ENCODE measurements at regions not wholly inside any gene's neighbourhood (a gene's known extent, or its start where the extent isn't known, plus 50 kb on each side); places are given as distances from the start of the nearest gene placed in this dataset.

DNA sequence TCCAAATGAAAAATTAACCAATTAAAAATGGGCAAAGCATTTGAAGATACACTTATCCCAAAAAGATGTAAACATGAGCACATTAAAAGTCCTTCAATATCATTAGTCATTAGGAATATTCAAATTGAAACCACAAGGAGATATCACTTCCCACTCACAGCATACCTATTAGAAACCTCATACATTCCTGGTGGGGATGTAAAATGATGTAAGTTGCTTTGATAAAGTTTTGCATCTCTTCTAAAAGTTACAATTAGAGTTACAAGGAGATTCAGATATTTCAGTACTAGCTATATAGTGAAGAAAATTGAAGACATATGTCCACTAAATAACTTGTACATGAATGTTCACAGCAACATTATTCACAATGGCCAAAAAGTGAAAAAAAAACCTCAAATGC lies 1109.3 kb upstream of the LCORL start:
- CTCF ChIA-PET = no interaction called here
- TF ChIP-seq, protein P1, sequence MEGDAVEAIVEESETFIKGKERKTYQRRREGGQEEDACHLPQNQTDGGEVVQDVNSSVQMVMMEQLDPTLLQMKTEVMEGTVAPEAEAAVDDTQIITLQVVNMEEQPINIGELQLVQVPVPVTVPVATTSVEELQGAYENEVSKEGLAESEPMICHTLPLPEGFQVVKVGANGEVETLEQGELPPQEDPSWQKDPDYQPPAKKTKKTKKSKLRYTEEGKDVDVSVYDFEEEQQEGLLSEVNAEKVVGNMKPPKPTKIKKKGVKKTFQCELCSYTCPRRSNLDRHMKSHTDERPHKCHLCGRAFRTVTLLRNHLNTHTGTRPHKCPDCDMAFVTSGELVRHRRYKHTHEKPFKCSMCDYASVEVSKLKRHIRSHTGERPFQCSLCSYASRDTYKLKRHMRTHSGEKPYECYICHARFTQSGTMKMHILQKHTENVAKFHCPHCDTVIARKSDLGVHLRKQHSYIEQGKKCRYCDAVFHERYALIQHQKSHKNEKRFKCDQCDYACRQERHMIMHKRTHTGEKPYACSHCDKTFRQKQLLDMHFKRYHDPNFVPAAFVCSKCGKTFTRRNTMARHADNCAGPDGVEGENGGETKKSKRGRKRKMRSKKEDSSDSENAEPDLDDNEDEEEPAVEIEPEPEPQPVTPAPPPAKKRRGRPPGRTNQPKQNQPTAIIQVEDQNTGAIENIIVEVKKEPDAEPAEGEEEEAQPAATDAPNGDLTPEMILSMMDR (conservative IDR thresholded peaks at IDR 0.05; ENCODE audit: low read depth) = no peak
- no peak overlapping the region for H3K27ac ChIP-seq
- POLR2A ChIA-PET (ENCODE audit: low non-redundant PET) = no interaction called here
- no peak for DNase-seq (ENCODE audit: low spot score)

DNA sequence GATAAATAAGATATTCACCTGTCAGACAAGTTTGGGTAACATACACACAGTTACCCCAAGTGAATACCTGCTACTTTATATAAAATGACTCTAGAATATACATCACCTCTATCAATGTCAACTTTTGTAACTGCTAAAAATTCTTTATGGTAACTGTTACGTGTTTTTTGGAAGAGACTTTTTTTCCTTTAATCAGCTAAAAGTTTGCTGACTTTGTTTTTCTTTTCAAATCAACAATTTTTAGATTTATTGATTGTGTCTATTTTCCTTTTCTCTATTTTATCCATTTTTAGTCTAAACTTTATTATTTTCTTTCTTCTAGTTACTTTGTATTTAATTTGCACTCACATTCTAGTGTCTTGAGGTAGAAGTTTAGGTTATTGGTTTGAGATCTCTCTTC lies 1106.6 kb upstream of the LCORL start:
- DNase-seq (ENCODE audit: low spot score) = no peak
- TF ChIP-seq, protein P1 (conservative IDR thresholded peaks at IDR 0.05; ENCODE audit: low read depth) = no peak
- POLR2A ChIA-PET (ENCODE audit: low non-redundant PET) = no interaction called here
- CTCF ChIA-PET = no interaction called here
- H3K27ac ChIP-seq = no peak overlapping the region

DNA sequence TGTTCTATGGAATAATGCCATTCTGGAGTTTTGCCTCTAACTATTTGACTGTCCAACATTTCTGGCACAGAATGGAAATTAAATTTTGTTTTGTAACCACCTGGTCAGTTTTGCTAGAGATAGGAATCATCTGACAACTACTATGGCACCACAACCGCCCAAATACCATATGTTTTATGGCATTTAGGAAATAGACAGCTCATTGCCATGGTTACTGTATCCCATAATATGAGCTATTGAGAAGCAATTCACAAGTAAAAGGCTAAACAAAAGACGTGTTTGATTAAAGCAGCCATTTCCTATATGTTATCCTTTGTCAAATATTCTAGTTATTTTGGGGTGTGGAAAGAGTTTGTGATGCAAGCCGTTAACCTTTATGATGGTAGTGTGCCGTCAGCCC lies 1105.3 kb upstream of the LCORL start:
- no peak overlapping the region for H3K27ac ChIP-seq
- DNase-seq (ENCODE audit: low spot score) = no peak
- TF ChIP-seq, protein P1 (conservative IDR thresholded peaks at IDR 0.05; ENCODE audit: low read depth) = no peak
- ChIA-PET CTCF (no interaction called here), POLR2A (ENCODE audit: low non-redundant PET) (no interaction called here)

DNA sequence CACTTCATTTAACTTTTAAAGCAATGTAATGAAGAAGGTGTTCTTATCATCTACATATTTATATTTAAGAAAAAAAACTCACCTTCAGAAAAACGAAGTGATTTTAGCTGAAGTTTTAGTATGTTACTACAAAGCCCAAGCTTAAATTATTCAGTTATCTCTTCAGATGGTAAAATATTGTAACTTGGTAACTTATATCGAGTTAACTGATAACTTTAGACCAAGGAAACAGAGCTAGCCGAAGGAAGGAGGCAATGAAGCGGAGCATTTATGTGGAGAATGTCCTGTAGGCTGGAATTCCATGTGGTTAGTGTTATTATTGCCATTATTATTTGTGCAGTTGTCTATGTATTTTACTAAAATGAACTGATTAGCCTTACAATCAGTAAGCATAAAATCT lies 1102.1 kb upstream of the LCORL start:
- DNase-seq (ENCODE audit: low spot score) = no peak
- TF ChIP-seq, protein P1 (conservative IDR thresholded peaks at IDR 0.05; ENCODE audit: low read depth) = no peak
- CTCF ChIA-PET = no interaction called here
- POLR2A ChIA-PET (ENCODE audit: low non-redundant PET) = no interaction called here
- H3K27ac ChIP-seq = no peak overlapping the region

DNA sequence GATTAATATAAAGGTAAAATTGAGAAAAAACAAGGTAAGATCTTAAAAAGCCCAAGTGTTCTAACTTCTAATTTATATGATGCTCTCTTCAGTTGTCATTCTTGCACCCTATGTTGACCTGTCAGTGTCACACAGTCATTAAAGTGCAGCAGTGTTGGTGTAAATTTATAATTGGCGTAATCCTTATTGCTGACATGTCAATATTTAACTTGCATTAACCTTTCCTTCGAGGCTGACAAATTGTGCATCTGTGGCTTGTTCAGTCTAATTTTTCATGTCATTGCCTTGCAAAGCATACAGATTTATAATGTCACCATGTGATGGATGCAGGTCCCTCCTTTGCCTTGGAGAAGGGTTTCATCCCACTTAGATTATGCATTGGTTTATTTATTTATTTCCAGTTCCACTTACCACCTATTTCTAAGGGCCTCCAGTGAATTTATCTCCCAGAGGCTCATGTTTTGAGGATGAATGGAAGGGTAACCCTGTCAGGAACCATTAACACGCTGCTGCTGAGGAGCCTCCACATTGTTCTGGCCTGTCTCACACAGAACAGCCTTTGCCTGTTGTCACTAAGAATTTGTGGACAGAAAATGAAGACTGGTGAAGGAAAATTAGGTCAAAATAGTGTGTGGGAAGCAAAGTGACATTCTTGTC lies 1098.5 kb upstream of the LCORL start:
- DNase-seq (ENCODE audit: low spot score) = no peak
- CTCF ChIA-PET = no interaction called here
- TF ChIP-seq, protein P1 (conservative IDR thresholded peaks at IDR 0.05; ENCODE audit: low read depth) = no peak
- no peak overlapping the region for H3K27ac ChIP-seq
- POLR2A ChIA-PET (ENCODE audit: low non-redundant PET) = no interaction called here

DNA sequence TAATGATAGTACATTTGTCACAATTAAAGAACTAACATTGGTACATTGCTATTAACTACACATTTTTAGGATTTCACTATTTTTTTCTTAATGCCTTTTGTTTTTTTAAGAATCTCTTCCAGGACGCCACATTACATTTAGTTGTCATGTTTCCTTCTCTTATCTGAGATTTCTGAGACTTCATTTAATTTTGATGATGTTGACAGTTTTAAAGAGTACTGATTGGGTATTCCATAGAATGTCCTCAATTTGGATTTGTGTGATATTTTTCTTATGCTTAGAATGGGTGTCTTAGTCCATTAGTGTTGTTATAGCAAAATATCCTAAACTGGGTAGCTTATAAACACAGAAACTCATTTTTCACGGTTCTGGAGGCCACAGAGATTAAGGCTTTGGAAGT lies 1095.5 kb upstream of the LCORL start:
- ChIA-PET POLR2A (ENCODE audit: low non-redundant PET) (no interaction called here), CTCF (no interaction called here)
- no peak overlapping the region for H3K27ac ChIP-seq
- DNase-seq (ENCODE audit: low spot score) = no peak
- TF ChIP-seq, protein P1 (conservative IDR thresholded peaks at IDR 0.05; ENCODE audit: low read depth) = no peak

DNA sequence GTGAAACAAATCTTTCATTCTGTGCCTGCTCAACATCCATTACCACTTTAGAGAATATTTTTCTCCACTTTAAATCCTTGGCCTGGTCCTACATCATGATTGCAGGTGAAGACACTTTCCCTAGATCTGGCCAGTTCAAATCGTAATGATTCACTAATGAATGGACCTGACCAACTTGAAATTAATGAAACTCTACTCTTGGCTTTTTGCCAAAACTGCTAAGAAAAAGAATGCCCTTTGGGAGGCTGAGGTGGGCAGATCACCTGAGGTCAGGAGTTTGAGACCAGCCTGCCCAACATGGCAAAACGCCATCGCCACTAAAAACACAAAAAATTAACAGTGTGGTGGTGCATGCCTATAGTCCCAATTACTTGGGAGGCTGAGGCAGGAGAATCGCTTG lies 1082.6 kb upstream of the LCORL start:
- DNase-seq (ENCODE audit: low spot score) = no peak
- ChIA-PET CTCF (no interaction called here), POLR2A (ENCODE audit: low non-redundant PET) (no interaction called here)
- no peak overlapping the region for H3K27ac ChIP-seq
- TF ChIP-seq, protein P1 (conservative IDR thresholded peaks at IDR 0.05; ENCODE audit: low read depth) = no peak
